IPS DF 6.9 (cell line): ENCODE measurements at regions not wholly inside any gene's neighbourhood (a gene's known extent, or its start where the extent isn't known, plus 50 kb on each side); places are given as distances from the start of the nearest gene placed in this dataset.

ENCODE experiments used
- DNase-seq: peaks from one replicate; pipeline ENCODE4 v3.0.0-alpha.2; 2013; ENCODE audit warnings: low read depth, low spot score
- H3K27ac ChIP-seq: one replicate; pipeline ENCODE4 v1.5.1; 2013; ENCODE audit warnings: low read length, control low read depth
- H3K27me3 ChIP-seq: 2 replicates; pipeline ENCODE4 v1.6.1; 2013; ENCODE audit warnings: mild to moderate bottlenecking, low read length; ENCODE audit not compliant: control insufficient read depth, insufficient read depth
- H3K36me3 ChIP-seq: 2 replicates; pipeline ENCODE4 v1.6.1; 2013; ENCODE audit warnings: low read length; ENCODE audit not compliant: control insufficient read depth, insufficient read depth
- H3K4me1 ChIP-seq: 2 replicates; pipeline ENCODE4 v1.6.1; 2013; ENCODE audit warnings: low read length; ENCODE audit not compliant: control insufficient read depth, insufficient read depth
- H3K4me3 ChIP-seq: 2 replicates; pipeline ENCODE4 v1.5.1; 2013; ENCODE audit warnings: mild to moderate bottlenecking, low read length
- H3K9me3 ChIP-seq: 2 replicates; pipeline ENCODE4 v1.6.1; 2013; ENCODE audit warnings: low read length, inconsistent platforms; ENCODE audit not compliant: control insufficient read depth, insufficient read depth
- WGBS: extraction: QIAGEN DNeasy Blood & Tissue Kit; methylation state at CpG from one replicate; pipeline ENCODE4 v1.1.7; 2013; ENCODE audit warnings: mixed read lengths, missing lambda C conversion rate; ENCODE audit not compliant: insufficient read length, insufficient coverage; 5-methylcytosine and 5-hydroxymethylcytosine counted together

DNA sequence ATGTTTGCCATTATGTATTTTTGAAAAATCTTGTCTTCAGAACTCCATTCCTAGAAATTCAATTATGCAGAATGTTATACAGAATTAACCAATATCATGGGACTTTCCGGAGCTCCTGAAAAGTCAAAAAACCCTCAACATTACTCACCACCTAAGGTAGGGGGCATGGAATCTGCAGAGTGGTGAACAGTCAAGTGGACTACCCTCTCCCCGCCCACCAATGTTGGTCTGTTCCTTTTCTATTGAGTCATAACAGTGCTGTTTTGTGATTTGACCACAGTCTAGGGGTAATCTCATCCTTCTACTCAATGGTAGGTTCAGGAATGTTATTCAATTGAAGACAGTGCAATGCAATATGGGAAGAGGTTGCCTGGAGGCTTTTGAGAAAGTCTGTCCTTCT, 130.5 kb upstream of the HABP2 start:
- Histone ChIP-seq H3K4me1 (no peaks in the 10 kb centered on the region), H3K27ac (no peak overlapping the region), H3K36me3 (no peaks in the 10 kb centered on the region), H3K27me3 (no peaks in the 10 kb centered on the region), H3K4me3 (no peak overlapping the region), H3K9me3 (no peaks in the 10 kb centered on the region)
- no peak for DNase-seq
- WGBS, result no CpG with 5 or more reads among the region's 2 CpGs

DNA sequence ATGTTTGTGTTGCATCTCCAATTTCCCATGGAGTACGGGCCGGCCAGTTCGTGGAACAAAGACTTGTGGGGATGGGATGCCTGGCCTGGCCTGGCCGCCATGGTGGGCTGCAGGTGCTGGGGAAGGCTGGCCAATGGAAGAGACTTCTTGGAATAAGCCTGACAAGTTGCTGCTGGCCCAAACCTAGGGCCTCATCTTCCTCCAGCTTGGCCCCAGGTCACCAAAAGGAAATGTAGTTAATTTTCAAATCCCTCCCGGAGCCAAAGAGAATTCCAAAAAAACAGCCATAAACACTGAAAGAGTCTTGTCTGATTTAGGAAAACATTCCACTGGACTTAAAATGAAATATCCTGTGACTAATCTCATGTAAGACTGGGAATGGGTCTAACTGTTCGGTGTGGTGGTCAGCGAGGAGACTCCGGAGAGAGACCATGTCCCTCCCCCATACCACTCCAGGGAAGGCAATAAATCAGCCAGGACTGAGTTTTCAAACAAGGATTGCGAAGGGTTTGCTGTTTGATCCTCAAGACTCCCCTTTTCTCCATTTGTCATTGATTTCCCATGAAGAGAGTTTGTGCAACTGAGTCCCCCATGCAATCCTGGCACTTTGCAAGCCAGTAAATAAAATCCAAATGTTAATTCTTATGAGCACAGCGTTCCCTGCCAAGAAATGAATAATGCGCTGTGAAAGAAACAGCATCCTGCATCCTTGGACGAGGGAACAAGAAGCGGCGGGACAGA, 128.7 kb upstream of the HABP2 start:
- no peaks in the 10 kb centered on the region for H3K36me3 ChIP-seq
- no peak for DNase-seq
- no peaks in the 10 kb centered on the region for H3K9me3 ChIP-seq
- no CpG with 5 or more reads among the region's 14 CpGs for WGBS
- H3K27ac ChIP-seq, result no peak overlapping the region
- H3K4me1 ChIP-seq, result no peaks in the 10 kb centered on the region
- H3K27me3 ChIP-seq, result no peaks in the 10 kb centered on the region
- no peak overlapping the region for H3K4me3 ChIP-seq

DNA sequence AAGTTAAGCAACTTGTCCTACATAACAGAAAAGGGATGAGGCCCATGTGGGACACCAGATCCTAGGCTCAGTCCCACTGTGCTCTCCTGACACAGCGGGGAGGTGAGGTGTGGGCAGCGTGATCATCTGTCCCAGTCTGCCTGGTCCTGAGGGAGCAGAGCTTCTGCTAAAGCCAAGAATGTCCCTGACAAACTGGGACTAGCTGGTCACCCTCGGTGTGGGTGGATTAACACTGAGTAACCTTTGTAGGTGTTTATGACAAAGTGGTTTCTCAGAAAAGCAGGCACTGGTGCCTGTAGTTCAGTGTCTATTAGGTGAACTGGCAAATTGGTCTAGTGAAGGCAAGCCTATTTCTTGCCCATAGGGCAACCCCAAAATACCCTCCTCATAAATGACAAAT, 127.8 kb upstream of the HABP2 start:
- WGBS, result no CpG with 5 or more reads among the region's 3 CpGs
- H3K9me3 ChIP-seq, result no peaks in the 10 kb centered on the region
- no peaks in the 10 kb centered on the region for H3K36me3 ChIP-seq
- H3K4me1 ChIP-seq, result no peaks in the 10 kb centered on the region
- no peaks in the 10 kb centered on the region for H3K27me3 ChIP-seq
- no peak overlapping the region for H3K27ac ChIP-seq
- no peak overlapping the region for H3K4me3 ChIP-seq
- no peak for DNase-seq

DNA sequence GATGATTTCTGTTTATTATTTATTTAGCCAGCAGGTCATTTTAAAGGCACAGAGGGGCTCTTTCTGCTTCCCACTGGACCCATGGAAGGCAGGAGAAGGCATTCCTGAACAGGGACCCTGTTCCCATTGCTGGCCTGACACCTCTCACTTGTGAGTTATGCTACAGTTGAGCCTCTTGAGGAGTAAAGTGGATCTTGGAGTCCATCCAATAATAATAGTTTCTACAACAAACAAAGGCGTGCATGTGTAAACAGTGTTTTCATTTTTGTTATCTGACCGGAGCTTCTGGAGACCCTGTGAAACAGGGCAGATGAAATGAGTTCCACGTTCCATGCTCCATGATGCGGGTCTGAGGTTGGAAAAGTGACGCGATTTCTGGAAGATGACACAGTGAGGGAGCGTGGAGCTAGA, 127.3 kb upstream of the HABP2 start:
- no CpG with 5 or more reads among the region's 7 CpGs for WGBS
- Histone ChIP-seq H3K4me3 (no peak overlapping the region), H3K9me3 (no peaks in the 10 kb centered on the region), H3K27me3 (no peaks in the 10 kb centered on the region), H3K27ac (no peak overlapping the region), H3K4me1 (no peaks in the 10 kb centered on the region), H3K36me3 (no peaks in the 10 kb centered on the region)
- no peak for DNase-seq

DNA sequence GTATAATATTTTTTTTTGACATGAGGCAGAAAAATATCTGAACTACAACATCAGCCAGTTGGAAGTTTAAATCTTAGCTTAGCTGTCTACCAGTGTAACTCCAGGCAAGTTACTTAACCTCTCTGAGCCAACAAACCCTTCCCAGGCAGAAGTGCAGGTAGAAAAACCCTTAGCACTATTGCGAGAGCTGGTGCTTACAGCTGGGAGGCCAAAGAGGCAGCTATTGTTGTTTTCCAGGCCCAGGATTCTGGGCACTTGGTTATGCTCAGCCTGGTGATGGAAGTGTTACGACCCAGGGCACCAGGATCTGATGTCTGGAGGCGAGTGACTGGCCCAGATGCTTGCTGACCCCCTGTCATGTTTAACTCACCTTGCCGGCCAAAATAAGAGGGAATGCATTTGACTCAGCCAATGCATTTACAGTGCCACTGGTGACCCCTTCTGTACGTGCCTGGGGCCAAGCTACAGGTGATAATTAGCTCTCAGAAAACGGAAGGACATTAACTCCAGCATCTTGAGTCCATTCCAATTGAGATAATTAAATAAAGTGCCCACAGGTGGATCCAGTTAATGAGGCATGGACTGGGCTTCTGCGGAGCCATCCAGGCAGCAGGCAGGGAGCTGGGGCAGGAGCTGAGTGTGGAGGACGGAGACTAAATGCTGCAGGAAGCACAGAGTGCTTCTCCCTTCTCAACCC, 126.5 kb upstream of the HABP2 start:
- Histone ChIP-seq H3K36me3 (no peaks in the 10 kb centered on the region), H3K27me3 (no peaks in the 10 kb centered on the region), H3K4me1 (no peaks in the 10 kb centered on the region), H3K9me3 (no peaks in the 10 kb centered on the region), H3K27ac (no peak overlapping the region), H3K4me3 (no peak overlapping the region)
- DNase-seq, result no peak
- WGBS, result no CpG with 5 or more reads among the region's 8 CpGs

DNA sequence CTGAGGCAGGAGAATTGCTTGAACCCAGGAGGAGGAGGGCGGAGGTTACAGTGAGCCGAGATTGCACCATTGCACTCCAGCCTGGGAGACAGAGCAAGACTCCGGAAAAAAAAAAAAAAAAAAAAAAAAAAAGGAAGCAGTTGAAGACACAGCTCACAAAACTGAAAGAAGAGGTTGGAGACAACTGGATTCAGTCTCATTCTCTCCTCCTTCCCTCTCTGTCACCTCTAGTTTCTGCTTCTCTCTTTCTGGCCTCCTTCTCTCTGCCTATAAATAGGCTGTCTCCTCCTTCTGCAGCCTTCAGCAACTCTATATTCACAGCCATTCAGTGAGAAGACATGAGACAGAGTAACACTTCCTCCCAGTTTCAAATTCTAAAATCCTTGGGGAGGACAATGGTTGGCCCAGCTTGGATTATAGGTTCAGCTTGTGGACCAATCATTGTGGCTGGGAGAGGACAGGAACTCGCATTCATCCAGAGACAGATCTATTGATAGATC, 125.6 kb upstream of the HABP2 start:
- no CpG with 5 or more reads among the region's 4 CpGs for WGBS
- Histone ChIP-seq H3K9me3 (no peaks in the 10 kb centered on the region), H3K27ac (no peak overlapping the region), H3K36me3 (no peaks in the 10 kb centered on the region), H3K4me3 (no peak overlapping the region), H3K4me1 (no peaks in the 10 kb centered on the region), H3K27me3 (no peaks in the 10 kb centered on the region)
- no peak for DNase-seq

DNA sequence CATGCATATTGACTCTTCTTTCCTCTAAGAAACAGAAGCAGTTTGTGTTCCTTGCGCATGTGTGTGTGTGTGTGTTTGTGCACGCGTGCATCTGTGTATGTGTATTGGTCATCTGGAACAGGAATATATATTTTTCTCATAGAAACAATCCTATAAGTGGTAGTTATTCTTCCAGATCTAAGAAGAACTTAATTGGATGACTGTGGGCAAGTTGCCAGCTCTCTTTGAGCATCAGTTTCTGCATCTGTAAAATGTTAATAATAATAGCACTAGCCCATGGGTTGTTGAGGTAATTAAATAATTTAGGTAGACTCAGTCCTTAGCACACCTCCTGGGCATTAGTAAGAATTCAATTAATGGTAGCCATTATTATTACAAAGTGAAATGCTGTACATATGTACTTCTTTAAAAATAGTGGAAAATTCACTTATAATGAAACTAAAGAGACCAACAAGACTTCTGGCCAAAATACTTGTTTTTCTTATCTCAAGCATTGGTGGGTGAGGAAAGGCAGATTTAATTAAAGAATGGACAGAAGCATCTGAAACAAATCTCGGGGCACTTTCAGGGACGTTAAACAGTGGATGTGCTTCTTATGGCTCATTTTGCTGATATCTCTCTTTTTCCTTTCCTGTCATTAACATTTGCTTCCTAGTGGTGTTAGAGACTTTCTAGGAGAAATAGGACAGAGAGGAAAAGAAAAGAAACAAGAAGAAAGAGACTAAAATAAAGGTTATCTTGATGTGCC, 124.9 kb upstream of the HABP2 start:
- Histone ChIP-seq H3K4me1 (no peaks in the 10 kb centered on the region), H3K27ac (no peak overlapping the region), H3K9me3 (no peaks in the 10 kb centered on the region), H3K4me3 (no peak overlapping the region), H3K36me3 (no peaks in the 10 kb centered on the region), H3K27me3 (no peaks in the 10 kb centered on the region)
- DNase-seq, result no peak
- WGBS, result no CpG with 5 or more reads among the region's 5 CpGs

DNA sequence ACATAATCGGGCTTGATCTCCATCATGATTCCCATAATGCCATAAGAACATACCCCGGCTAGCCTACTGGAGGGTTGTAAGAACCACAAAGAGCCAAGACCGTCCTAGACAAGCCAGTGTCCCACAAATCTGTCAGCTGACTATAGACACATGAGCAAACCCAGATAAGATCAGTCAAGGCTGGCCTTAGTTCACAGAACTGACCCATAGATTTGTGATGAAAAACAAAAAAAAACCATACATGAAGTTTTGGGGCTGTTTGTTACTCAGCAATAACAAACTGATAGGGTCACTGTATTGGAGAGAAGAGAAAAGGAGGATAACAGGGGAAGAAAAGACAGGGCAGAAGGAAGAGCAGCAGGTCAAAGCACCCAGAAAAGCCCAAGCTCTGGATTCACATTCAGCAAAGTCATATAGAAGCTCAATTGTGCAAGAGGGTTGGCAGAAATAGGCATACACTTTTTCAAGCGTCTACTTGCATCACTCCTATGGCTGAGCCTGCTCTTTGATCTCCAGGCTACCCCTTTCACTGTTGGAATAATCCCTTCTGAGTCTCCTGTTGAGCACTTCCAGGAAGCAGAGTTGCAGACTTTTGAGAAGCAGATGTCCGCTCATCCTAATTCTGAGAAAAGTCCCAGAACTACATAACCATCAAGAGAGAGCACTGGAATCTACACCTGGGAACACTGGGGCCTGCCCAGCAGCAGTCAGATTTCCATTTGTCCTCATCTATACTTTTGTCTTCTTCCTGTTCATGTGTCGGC, 122.0 kb upstream of the HABP2 start:
- Histone ChIP-seq H3K9me3 (no peaks in the 10 kb centered on the region), H3K36me3 (no peaks in the 10 kb centered on the region), H3K27ac (no peak overlapping the region), H3K4me1 (no peaks in the 10 kb centered on the region), H3K27me3 (no peaks in the 10 kb centered on the region), H3K4me3 (no peak overlapping the region)
- WGBS, result no CpG with 5 or more reads among the region's 6 CpGs
- DNase-seq, result no peak

DNA sequence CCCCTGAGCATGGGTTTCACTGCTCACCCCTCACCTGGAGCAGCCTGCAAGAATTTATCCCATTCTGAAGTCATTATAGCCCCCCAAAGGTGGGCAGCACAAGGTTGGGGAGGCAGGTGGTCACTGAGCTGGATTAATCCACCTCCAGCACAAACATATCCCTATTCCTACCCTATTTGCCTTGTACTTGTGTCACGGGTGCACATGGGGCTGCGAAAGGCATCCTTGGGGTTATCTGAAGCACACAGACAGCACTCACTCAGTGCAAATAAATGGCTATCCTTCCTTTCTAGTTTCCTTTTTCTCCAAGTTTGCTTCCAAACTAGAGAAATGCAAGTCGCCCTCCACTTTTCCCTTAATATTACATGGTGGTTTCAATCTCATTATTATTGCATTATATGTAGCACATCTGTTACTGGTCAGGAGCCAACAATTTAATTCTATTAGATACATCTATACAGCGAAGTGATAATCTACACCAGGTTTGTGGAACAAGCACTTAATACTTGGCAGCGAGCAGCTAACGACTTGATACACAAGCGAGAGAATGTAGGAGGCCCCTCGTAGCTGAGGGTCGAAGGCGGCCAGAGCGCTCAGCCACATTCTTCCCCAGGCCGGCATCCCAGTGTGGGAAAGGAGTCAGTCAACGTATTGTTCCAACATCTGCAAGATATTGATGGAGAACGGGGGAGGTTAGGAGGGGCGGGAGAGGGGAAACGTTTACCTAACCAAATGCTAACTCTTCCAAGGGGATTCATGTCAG, 121.3 kb upstream of the HABP2 start:
- DNase-seq, result no peak
- H3K36me3 ChIP-seq, result no peaks in the 10 kb centered on the region
- WGBS, result no CpG with 5 or more reads among the region's 16 CpGs
- no peak overlapping the region for H3K4me3 ChIP-seq
- no peaks in the 10 kb centered on the region for H3K4me1 ChIP-seq
- H3K27me3 ChIP-seq, result no peaks in the 10 kb centered on the region
- H3K9me3 ChIP-seq, result no peaks in the 10 kb centered on the region
- no peak overlapping the region for H3K27ac ChIP-seq
